Endothelial cell of umbilical vein (primary cell): ENCODE measurements at regions not wholly inside any gene's neighbourhood (a gene's known extent, or its start where the extent isn't known, plus 50 kb on each side); places are given as distances from the start of the nearest gene placed in this dataset.
"Not testable (repeated sequence)": the region's sequence is repeated elsewhere in the genome, so short reads cannot be mapped to it uniquely, and the experiment has no call there.

ENCODE experiments used
- BruUV-seq: library from RNA; stranded (reverse); fragments of 400-500 nt; replicated peaks from 2 replicates; lab custom pipeline; 2021; lab: Mats Ljungman, UMichigan
- CTCF ChIA-PET: fragments of 300-600, 350-600 bp; sonication (Branson Sonifier 250); formaldehyde crosslinking; loops from one replicate; lab custom pipeline; 2021; ENCODE audit warnings: antibody characterized with exemption, inconsistent platforms; lab: Charles Lee
- POLR2A ChIA-PET: fragments of 300-600, 350-600 bp; sonication (Branson Sonifier 250); formaldehyde crosslinking; loops from one replicate; lab custom pipeline; 2021; ENCODE audit warnings: antibody characterized with exemption, inconsistent platforms; lab: Charles Lee
- DNase-seq: peaks from one replicate; pipeline ENCODE4 v3.0.0-alpha.2; 2011; ENCODE audit warnings: low read depth, low spot score
- FAIRE-seq: peaks from 2 replicates; lab custom pipeline; 2011; peaks lifted over from hg19 to GRCh38; lab: Jason Lieb, UNC
- H2AFZ ChIP-seq: 2 replicates; pipeline ENCODE4 v1.6.0; 2012; ENCODE audit warnings: low read depth, low read length, control low read depth, inconsistent platforms
- H3K27ac ChIP-seq: 2 replicates; pipeline ENCODE4 v1.5.1; 2011; ENCODE audit warnings: low read depth, mild to moderate bottlenecking, control low read depth, low read length, moderate library complexity; ENCODE audit not compliant: insufficient read depth
- H3K27me3 ChIP-seq, 2 experiments: 2 replicates each; pipeline versions ENCODE4 v1.6.0 to v1.6.1; 2011; ENCODE audit warnings: low read length in 2 of 2, mixed read lengths in 1 of 2; ENCODE audit not compliant: control insufficient read depth in 2 of 2, insufficient read depth in 2 of 2
- H3K36me3 ChIP-seq, 2 experiments: 2 replicates in 1 of 2; 3 replicates in 1 of 2; pipeline ENCODE4 v1.5.1; 2011; ENCODE audit warnings: low read length in 2 of 2, mild to moderate bottlenecking in 1 of 2, moderate library complexity in 1 of 2; ENCODE audit not compliant: control insufficient read depth in 2 of 2, insufficient read depth in 2 of 2; ENCODE audit errors: extremely low read depth in 1 of 2
- H3K4me1 ChIP-seq: 3 replicates; pipeline ENCODE4 v1.5.1; 2011; ENCODE audit warnings: mild to moderate bottlenecking, low read length; ENCODE audit not compliant: control insufficient read depth, insufficient read depth; ENCODE audit errors: extremely low read depth
- H3K4me2 ChIP-seq: 2 replicates; pipeline ENCODE4 v1.6.1; 2011; ENCODE audit warnings: low read length, control low read depth, mixed read lengths; ENCODE audit not compliant: insufficient read depth
- H3K4me3 ChIP-seq, 3 experiments: fragments of 200-600 bp in 1 of 3; sonication (generic), shearing (Covaris generic) in 1 of 3; replicated peaks in 1 of 3; 2 replicates each; pipeline ENCODE4 v1.5.1; 2011 to 2016; ENCODE audit warnings: control low read depth in 3 of 3, low read length in 3 of 3, mild to moderate bottlenecking in 2 of 3, inconsistent platforms in 1 of 3, low read depth in 1 of 3, moderate library complexity in 1 of 3; ENCODE audit not compliant: insufficient read depth in 1 of 3
- H3K79me2 ChIP-seq: 2 replicates; pipeline ENCODE4 v1.6.0; 2012; ENCODE audit warnings: low read length, inconsistent platforms; ENCODE audit not compliant: control insufficient read depth, insufficient read depth
- H3K9ac ChIP-seq: replicated peaks from 2 replicates; pipeline ENCODE3; 2011; ENCODE audit warnings: low read length, control low read depth; ENCODE audit not compliant: insufficient read depth; ENCODE audit errors: extremely low read depth
- H3K9me1 ChIP-seq: replicated peaks from 3 replicates; pipeline ENCODE4 v1.6.0; 2011; ENCODE audit warnings: mild to moderate bottlenecking, low read length; ENCODE audit not compliant: control insufficient read depth, insufficient read depth; ENCODE audit errors: extremely low read depth
- H3K9me3 ChIP-seq: replicated peaks from 2 replicates; pipeline ENCODE4 v1.5.1; 2012; ENCODE audit warnings: low read length, inconsistent platforms; ENCODE audit not compliant: control insufficient read depth, insufficient read depth
- H4K20me1 ChIP-seq: replicated peaks from 2 replicates; pipeline ENCODE3; 2011; ENCODE audit warnings: mild to moderate bottlenecking, low read length; ENCODE audit not compliant: control insufficient read depth, insufficient read depth; ENCODE audit errors: extremely low read depth
- dilution Hi-C: fragments of 300-500 bp; cut with MboI; formaldehyde crosslinking; loops from one replicate; pipeline ENCODE4 v1.15.0; 2019; ENCODE audit warnings: low sequenced_read_pairs; ENCODE audit not compliant: extremely low pct_ligation_motif_present
- intact Hi-C: fragments of 100-400 bp; cut with micrococcal nuclease; formaldehyde crosslinking; loops from one replicate; pipeline ENCODE4 v1.10.0; 2022

DNA sequence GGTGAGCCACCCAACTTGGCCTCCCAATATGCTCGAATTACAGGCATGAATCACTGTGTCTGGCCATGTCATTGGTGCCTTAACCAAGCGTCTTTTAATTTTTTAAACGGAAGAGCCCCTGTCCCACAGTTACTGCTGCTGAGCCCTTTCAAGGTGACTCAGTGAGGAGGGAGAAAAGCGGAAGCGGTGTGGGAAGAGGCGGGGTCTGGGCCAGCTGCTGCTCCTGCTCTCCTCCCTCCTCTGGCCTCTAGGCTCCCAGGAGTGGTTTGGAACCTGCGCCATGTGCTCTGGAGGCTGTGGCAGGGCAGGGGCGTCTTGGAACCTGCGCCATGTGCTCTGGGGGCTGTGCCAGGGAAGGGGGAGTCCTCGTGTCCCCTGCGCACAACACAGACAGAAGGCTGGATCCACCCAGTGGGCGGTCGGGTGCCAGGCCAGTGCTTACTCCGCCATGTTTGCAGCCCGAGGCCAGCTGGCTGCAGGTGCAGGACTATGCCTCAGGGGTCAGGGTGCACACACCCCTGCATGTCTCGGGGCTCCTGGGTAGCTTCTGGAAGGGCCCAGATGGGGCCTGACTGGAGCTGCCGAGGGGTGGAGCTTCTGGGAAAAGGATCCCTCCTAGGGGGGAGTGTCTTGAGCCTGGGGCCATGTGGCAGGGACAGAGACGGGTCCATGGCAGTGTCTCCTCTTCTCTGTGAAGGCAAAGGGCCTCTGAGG is 171.8 kb downstream of the ADRA2C start:
- H3K27me3 ChIP-seq, FAIRE-seq, H2AFZ ChIP-seq, H3K9me3 ChIP-seq, DNase-seq, dilution Hi-C loops, H3K79me2 ChIP-seq, H3K36me3 ChIP-seq, H3K9me1 ChIP-seq, intact Hi-C loops, H3K4me3 ChIP-seq, H3K27ac ChIP-seq, H4K20me1 ChIP-seq, H3K9ac ChIP-seq, CTCF ChIA-PET, H3K4me1 ChIP-seq, H3K4me2 ChIP-seq, BruUV-seq, POLR2A ChIA-PET: not testable (repeated sequence)

DNA sequence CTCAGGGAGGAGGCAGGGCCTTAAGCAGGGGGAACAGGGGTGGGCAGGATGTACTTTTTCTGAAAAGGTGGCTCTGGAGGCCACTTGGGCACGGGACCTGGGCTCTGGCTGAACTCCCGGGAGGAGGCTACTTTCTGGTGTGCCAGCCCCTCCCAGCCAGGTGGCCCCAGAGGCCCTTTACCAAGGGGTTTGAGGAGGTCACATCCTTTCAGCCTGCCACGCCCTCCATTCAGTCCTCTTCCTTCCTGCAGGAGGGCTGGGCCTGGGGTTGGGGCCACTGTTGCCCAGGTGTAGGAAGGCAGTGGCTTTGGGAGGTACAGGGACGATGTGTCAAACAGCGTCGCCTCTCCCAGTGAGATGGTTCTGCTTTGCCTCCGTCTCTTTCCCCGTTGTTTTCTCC is 172.5 kb downstream of the ADRA2C start:
- H3K4me1 ChIP-seq, H3K27me3 ChIP-seq, H2AFZ ChIP-seq, H3K36me3 ChIP-seq, H3K9me3 ChIP-seq, BruUV-seq, CTCF ChIA-PET, H3K9ac ChIP-seq, H3K27ac ChIP-seq, POLR2A ChIA-PET, dilution Hi-C loops, H3K4me3 ChIP-seq, H3K9me1 ChIP-seq, intact Hi-C loops, FAIRE-seq, H3K4me2 ChIP-seq, H3K79me2 ChIP-seq, H4K20me1 ChIP-seq, DNase-seq: not testable (repeated sequence)

DNA sequence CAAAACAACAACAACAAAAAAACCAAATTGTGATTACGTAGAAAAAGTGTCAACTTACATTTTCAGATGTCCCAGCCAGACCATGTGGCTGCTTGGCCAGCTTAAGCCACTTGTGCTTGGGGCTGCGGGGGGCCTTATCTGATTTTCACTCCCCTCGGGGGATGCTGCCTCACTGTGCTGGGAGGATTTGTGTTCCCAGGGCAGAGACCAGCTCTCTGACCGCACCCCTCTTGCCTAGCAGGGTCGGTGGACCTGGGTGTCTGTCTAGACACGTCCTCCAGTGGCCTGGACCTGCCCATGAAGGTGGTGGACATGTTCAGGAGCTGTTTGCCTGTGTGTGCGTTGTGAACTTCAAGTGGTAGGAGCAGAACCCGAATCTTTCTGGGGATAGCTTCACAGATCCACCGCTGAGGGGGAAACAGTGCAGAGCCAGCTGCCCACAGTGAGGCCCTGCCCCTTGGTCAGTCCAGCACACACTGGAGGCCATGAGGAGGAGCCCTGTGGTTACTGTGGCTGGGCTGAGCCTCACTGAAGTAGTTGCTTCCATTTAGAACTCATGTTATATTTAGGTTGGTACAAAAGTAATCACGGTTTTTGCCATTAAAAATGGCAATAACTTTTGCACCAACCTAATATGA is 173.9 kb downstream of the ADRA2C start:
- DNase-seq, H3K4me2 ChIP-seq, H3K9me1 ChIP-seq, H2AFZ ChIP-seq, BruUV-seq, H3K4me1 ChIP-seq, H3K79me2 ChIP-seq, POLR2A ChIA-PET, CTCF ChIA-PET, H4K20me1 ChIP-seq, H3K27me3 ChIP-seq, H3K9ac ChIP-seq, FAIRE-seq, H3K4me3 ChIP-seq, H3K9me3 ChIP-seq, H3K36me3 ChIP-seq, dilution Hi-C loops, H3K27ac ChIP-seq: not testable (repeated sequence)
- intact Hi-C loops: loop anchor here (10.0 kb wide), 1 partner anchor 455 kb away; no protein-coding TSS in a partner anchor
